B cell (primary cell): ENCODE measurements at regions not wholly inside any gene's neighbourhood (a gene's known extent, or its start where the extent isn't known, plus 50 kb on each side); places are given as distances from the start of the nearest gene placed in this dataset.

ENCODE experiments used
- EZH2 ChIP-seq: IDR thresholded peaks from 2 replicates; pipeline ENCODE4 v1.6.1; 2012; ENCODE audit warnings: borderline replicate concordance, low read depth, mild to moderate bottlenecking, moderate library complexity, low read length; ENCODE audit not compliant: insufficient read depth, poor library complexity, severe bottlenecking
- TF ChIP-seq, protein P1 (sequence below): fragments of 200-600 bp; IDR thresholded peaks from one replicate; pipeline ENCODE4 v1.8.0; 2022; ENCODE audit warnings: antibody characterized with exemption, mild to moderate bottlenecking

DNA sequence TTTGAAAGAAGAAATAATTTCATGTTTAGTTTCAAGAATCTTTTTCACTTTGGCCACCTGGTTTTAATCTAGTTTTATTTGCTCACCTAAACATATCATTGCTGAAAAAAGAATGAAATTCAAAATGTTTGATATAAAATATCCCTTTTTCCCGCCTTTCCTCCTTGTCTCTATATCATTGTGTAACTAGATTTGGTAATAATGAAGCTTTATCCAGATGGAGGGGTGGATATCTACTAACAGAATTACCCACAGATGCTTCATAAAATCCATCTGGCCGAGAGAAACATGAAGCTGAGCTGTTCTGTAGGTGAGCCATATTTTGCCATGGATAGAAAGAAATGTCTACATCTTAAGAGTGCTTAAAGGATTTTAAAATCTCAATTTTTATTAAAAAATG lies 214.7 kb downstream of the ICE1 start:
- no peak for TF ChIP-seq EZH2
- TF ChIP-seq, protein P1, sequence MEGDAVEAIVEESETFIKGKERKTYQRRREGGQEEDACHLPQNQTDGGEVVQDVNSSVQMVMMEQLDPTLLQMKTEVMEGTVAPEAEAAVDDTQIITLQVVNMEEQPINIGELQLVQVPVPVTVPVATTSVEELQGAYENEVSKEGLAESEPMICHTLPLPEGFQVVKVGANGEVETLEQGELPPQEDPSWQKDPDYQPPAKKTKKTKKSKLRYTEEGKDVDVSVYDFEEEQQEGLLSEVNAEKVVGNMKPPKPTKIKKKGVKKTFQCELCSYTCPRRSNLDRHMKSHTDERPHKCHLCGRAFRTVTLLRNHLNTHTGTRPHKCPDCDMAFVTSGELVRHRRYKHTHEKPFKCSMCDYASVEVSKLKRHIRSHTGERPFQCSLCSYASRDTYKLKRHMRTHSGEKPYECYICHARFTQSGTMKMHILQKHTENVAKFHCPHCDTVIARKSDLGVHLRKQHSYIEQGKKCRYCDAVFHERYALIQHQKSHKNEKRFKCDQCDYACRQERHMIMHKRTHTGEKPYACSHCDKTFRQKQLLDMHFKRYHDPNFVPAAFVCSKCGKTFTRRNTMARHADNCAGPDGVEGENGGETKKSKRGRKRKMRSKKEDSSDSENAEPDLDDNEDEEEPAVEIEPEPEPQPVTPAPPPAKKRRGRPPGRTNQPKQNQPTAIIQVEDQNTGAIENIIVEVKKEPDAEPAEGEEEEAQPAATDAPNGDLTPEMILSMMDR, result no peak
